ENCODE measurements at regions not wholly inside any gene's neighbourhood (a gene's known extent, or its start where the extent isn't known, plus 50 kb on each side); places are given as distances from the start of the nearest gene placed in this dataset.

DNA sequence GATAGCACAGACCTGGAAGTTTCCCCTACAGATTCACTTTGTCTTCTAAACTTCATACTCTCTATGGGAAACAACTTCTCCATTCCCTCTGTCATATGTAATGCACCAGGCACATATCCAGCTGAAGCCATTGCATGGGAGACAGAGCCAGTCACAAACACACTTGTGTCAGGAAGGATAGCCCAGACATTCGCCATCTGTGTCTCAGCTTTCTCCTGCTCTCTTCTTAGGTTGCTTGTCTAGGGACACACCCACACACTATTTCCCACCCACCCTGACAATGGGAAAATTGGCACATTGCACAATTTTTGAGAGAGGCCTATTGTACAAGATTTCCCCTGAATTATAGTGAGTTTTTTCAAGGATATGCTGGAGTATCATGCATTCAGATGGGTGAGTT, 158.4 kb upstream of the MPDZ start:
- TF ChIP-seq, protein P1, sequence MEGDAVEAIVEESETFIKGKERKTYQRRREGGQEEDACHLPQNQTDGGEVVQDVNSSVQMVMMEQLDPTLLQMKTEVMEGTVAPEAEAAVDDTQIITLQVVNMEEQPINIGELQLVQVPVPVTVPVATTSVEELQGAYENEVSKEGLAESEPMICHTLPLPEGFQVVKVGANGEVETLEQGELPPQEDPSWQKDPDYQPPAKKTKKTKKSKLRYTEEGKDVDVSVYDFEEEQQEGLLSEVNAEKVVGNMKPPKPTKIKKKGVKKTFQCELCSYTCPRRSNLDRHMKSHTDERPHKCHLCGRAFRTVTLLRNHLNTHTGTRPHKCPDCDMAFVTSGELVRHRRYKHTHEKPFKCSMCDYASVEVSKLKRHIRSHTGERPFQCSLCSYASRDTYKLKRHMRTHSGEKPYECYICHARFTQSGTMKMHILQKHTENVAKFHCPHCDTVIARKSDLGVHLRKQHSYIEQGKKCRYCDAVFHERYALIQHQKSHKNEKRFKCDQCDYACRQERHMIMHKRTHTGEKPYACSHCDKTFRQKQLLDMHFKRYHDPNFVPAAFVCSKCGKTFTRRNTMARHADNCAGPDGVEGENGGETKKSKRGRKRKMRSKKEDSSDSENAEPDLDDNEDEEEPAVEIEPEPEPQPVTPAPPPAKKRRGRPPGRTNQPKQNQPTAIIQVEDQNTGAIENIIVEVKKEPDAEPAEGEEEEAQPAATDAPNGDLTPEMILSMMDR (conservative IDR thresholded peaks at IDR 0.05; ENCODE audit: low read depth, low read length) = no peak
- no peak for TF ChIP-seq EZH2 (IDR thresholded peaks at IDR 0.05; ENCODE audit: borderline replicate concordance, low read depth, low read length, poor library complexity, severe bottlenecking)

All from A673 (cell line).